Adipocyte (in vitro differentiated cells): ENCODE measurements at regions not wholly inside any gene's neighbourhood (a gene's known extent, or its start where the extent isn't known, plus 50 kb on each side); places are given as distances from the start of the nearest gene placed in this dataset.

Source experiments
- DNase-seq: peaks from one replicate; pipeline ENCODE4 v3.0.0-alpha.2; 2015; ENCODE audit warnings: low read depth
- H3K27me3 ChIP-seq: replicated peaks from 2 replicates; pipeline ENCODE4 v1.7.0; 2013; ENCODE audit warnings: mild to moderate bottlenecking, low read length, moderate library complexity; ENCODE audit not compliant: control insufficient read depth, insufficient read depth
- H3K36me3 ChIP-seq: 2 replicates; pipeline ENCODE4 v1.7.0; 2013; ENCODE audit warnings: low read length, mild to moderate bottlenecking, moderate library complexity; ENCODE audit not compliant: control insufficient read depth, insufficient read depth, severe bottlenecking
- H3K4me1 ChIP-seq: 2 replicates; pipeline ENCODE4 v1.7.0; 2013; ENCODE audit warnings: mild to moderate bottlenecking, low read length, moderate library complexity; ENCODE audit not compliant: control insufficient read depth, insufficient read depth
- H3K4me3 ChIP-seq: 2 replicates; pipeline ENCODE4 v1.7.0; 2013; ENCODE audit warnings: mild to moderate bottlenecking, low read length, moderate library complexity
- H3K9ac ChIP-seq: 2 replicates; pipeline ENCODE4 v1.7.0; 2013; ENCODE audit warnings: mild to moderate bottlenecking, low read length, moderate library complexity
- H3K9me3 ChIP-seq: 2 replicates; pipeline ENCODE4 v1.7.0; 2013; ENCODE audit warnings: mild to moderate bottlenecking, low read length, moderate library complexity; ENCODE audit not compliant: control insufficient read depth

- H3K9me3 ChIP-seq = peaks cover 3% of the 10 kb centered on the region
- DNase-seq = no peak
- no peaks in the 10 kb centered on the region for H3K4me1 ChIP-seq
- H3K4me3 ChIP-seq = no peak overlapping the region
- no peaks in the 10 kb centered on the region for H3K36me3 ChIP-seq
- H3K27me3 ChIP-seq = peaks cover 42% of the 10 kb centered on the region
- H3K9ac ChIP-seq = no peak overlapping the region
These were observed 127.5 kb upstream of the AGAP1 start for GRCh38 chr2:235366390-235366789.

DNA sequence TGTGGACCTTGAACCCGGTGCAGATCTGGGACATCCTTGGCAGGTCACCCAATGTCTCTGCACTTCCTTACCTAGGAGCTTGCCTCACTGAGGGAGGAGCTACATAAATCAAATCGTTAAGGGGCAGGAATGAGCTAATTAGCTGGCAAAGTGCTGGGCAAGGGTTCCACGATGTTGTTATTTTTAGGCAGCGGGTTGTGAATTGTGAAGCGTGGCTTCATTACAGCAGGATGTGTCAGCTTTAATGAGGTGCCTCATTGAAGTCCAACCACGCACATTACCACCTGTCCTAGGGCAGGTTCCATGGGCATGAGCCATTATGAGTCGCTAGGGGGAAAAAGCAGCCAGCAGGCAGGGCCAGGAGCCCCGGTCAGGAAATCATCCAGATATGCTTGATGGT lies 127.0 kb upstream of the AGAP1 start:
- DNase-seq = no peak
- no peaks in the 10 kb centered on the region for H3K4me1 ChIP-seq
- no peak overlapping the region for H3K4me3 ChIP-seq
- H3K27me3 ChIP-seq = peaks cover 42% of the 10 kb centered on the region
- peaks cover 3% of the 10 kb centered on the region for H3K9me3 ChIP-seq
- no peaks in the 10 kb centered on the region for H3K36me3 ChIP-seq
- no peak overlapping the region for H3K9ac ChIP-seq

DNA sequence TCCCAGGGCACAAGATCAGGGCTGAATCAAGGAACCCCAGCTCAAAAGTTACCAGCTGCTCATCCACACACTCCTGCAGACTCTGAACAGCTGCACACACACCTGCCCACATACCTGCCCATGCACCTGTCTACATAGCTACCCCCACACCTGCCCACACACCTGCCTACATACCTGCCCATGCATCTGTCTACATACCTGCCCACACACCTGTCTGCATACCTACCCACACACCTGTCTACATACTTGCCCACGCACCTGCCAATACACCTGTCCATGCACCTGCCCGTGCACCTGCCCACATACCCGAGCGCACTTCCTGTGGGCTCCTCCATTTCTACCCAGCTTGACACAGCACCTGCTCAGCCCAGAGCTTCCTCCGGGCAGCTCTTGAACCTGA lies 122.8 kb upstream of the AGAP1 start:
- no peaks in the 10 kb centered on the region for H3K36me3 ChIP-seq
- H3K4me1 ChIP-seq = no peaks in the 10 kb centered on the region

DNA sequence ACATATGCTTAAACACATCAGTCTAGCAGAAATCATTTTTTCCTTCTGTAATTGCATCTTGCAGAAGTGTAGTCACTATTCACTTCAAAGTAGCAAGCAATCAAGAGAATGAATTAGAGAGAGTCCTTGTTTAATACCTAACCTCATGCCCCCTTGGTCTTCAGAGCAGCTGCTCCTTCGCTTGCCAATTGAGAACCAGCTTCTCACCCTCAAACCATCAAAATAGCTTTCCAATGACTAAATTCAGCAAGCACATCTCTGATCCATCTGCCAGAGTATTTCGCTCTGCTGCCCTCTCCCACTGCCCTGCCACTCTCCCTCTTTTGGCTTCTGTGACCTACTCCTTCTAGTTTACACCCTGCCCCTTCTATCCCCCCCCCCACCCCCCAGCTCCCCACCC lies 120.7 kb upstream of the AGAP1 start:
- H3K27me3 ChIP-seq = peaks cover 21% of the 10 kb centered on the region
- no peak overlapping the region for H3K9ac ChIP-seq
- H3K4me3 ChIP-seq = no peak overlapping the region
- no peaks in the 10 kb centered on the region for H3K36me3 ChIP-seq
- no peaks in the 10 kb centered on the region for H3K4me1 ChIP-seq
- peaks cover 3% of the 10 kb centered on the region for H3K9me3 ChIP-seq
- no peak for DNase-seq

More for the DNA sequence above, 122.8 kb upstream of the AGAP1 start:
- no peak overlapping the region for H3K9ac ChIP-seq
- peaks cover 3% of the 10 kb centered on the region for H3K9me3 ChIP-seq
- DNase-seq = no peak
- no peak overlapping the region for H3K4me3 ChIP-seq
- peaks cover 32% of the 10 kb centered on the region for H3K27me3 ChIP-seq

- no peak for DNase-seq
- H3K4me3 ChIP-seq = no peak overlapping the region
- peaks cover 5% of the 10 kb centered on the region for H3K27me3 ChIP-seq
- H3K9ac ChIP-seq = no peak overlapping the region
- H3K36me3 ChIP-seq = no peaks in the 10 kb centered on the region
- H3K9me3 ChIP-seq = no peaks in the 10 kb centered on the region
- H3K4me1 ChIP-seq = no peaks in the 10 kb centered on the region
These were observed 116.7 kb upstream of the AGAP1 start for GRCh38 chr2:235377176-235377575.

- Histone ChIP-seq H3K9me3 (no peaks in the 10 kb centered on the region), H3K27me3 (peaks cover 5% of the 10 kb centered on the region), H3K4me1 (peaks cover 3% of the 10 kb centered on the region), H3K9ac (no peak overlapping the region), H3K4me3 (no peak overlapping the region), H3K36me3 (no peaks in the 10 kb centered on the region)
- DNase-seq = no peak
These were observed 115.6 kb upstream of the AGAP1 start for GRCh38 chr2:235378246-235378645.

GRCh38 chr2:235378944-235379343 lies 114.9 kb upstream of the AGAP1 start:
- H3K36me3 ChIP-seq = no peaks in the 10 kb centered on the region
- H3K9me3 ChIP-seq = no peaks in the 10 kb centered on the region
- no peak overlapping the region for H3K9ac ChIP-seq
- DNase-seq = no peak
- peaks cover 7% of the 10 kb centered on the region for H3K4me1 ChIP-seq
- no peak overlapping the region for H3K4me3 ChIP-seq
- H3K27me3 ChIP-seq = peaks cover 5% of the 10 kb centered on the region

- H3K4me3 ChIP-seq = no peak overlapping the region
- H3K9ac ChIP-seq = no peak overlapping the region
- no peaks in the 10 kb centered on the region for H3K27me3 ChIP-seq
- no peaks in the 10 kb centered on the region for H3K9me3 ChIP-seq
- peaks cover 7% of the 10 kb centered on the region for H3K4me1 ChIP-seq
- DNase-seq = no peak
- no peaks in the 10 kb centered on the region for H3K36me3 ChIP-seq
These were observed 112.5 kb upstream of the AGAP1 start for GRCh38 chr2:235381261-235381912.

- no peaks in the 10 kb centered on the region for H3K27me3 ChIP-seq
- no peak overlapping the region for H3K9ac ChIP-seq
- DNase-seq = no peak
These were observed 111.7 kb upstream of the AGAP1 start for GRCh38 chr2:235382179-235382578.

GRCh38 chr2:235382601-235383000 lies 111.2 kb upstream of the AGAP1 start:
- no peak overlapping the region for H3K4me3 ChIP-seq
- DNase-seq = no peak
- no peaks in the 10 kb centered on the region for H3K36me3 ChIP-seq
- no peaks in the 10 kb centered on the region for H3K27me3 ChIP-seq
- H3K4me1 ChIP-seq = peaks cover 7% of the 10 kb centered on the region
- no peaks in the 10 kb centered on the region for H3K9me3 ChIP-seq
- no peak overlapping the region for H3K9ac ChIP-seq

More at GRCh38 chr2:235382179-235382578, 111.7 kb upstream of the AGAP1 start:
- no peaks in the 10 kb centered on the region for H3K36me3 ChIP-seq
- H3K9me3 ChIP-seq = no peaks in the 10 kb centered on the region
- peaks cover 7% of the 10 kb centered on the region for H3K4me1 ChIP-seq
- H3K4me3 ChIP-seq = no peak overlapping the region

DNA sequence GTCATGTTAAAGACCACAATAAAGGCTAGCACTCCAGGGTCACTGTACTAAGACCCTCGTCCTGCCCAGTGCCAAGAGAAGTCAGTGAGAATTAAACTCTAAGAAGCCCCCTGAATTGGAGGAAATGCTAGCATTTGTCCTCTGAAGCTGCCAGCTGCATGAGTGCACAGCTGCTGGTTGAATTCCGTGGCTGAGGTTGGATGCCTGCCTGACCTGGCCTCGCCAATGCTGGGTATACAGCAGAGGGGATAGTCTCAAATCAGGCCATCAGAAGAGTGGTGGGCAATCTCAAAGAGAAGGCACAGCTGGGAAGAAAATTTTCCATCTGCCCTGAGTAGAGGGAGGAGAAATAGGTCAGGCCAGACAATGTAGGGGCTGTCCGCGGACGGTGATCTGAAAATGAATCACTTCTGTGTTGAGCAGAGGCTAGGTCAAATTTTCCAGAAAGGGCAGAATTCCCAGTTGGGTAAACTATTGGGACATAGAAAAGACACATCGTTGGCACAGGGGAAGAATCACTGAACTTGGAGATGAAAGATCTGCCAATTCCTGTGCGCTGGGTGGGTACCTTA lies 110.5 kb upstream of the AGAP1 start:
- Histone ChIP-seq H3K4me1 (peaks cover 7% of the 10 kb centered on the region), H3K27me3 (no peaks in the 10 kb centered on the region), H3K9me3 (no peaks in the 10 kb centered on the region), H3K36me3 (no peaks in the 10 kb centered on the region), H3K4me3 (no peak overlapping the region), H3K9ac (no peak overlapping the region)
- DNase-seq = no peak

- Histone ChIP-seq H3K9me3 (no peaks in the 10 kb centered on the region), H3K4me1 (peaks cover 7% of the 10 kb centered on the region), H3K36me3 (no peaks in the 10 kb centered on the region), H3K9ac (no peak overlapping the region), H3K4me3 (no peak overlapping the region), H3K27me3 (no peaks in the 10 kb centered on the region)
- DNase-seq = no peak
These were observed 109.2 kb upstream of the AGAP1 start for GRCh38 chr2:235384624-235385023.
